ENCODE measurements at regions not wholly inside any gene's neighbourhood (a gene's known extent, or its start where the extent isn't known, plus 50 kb on each side); places are given as distances from the start of the nearest gene placed in this dataset.

DNA sequence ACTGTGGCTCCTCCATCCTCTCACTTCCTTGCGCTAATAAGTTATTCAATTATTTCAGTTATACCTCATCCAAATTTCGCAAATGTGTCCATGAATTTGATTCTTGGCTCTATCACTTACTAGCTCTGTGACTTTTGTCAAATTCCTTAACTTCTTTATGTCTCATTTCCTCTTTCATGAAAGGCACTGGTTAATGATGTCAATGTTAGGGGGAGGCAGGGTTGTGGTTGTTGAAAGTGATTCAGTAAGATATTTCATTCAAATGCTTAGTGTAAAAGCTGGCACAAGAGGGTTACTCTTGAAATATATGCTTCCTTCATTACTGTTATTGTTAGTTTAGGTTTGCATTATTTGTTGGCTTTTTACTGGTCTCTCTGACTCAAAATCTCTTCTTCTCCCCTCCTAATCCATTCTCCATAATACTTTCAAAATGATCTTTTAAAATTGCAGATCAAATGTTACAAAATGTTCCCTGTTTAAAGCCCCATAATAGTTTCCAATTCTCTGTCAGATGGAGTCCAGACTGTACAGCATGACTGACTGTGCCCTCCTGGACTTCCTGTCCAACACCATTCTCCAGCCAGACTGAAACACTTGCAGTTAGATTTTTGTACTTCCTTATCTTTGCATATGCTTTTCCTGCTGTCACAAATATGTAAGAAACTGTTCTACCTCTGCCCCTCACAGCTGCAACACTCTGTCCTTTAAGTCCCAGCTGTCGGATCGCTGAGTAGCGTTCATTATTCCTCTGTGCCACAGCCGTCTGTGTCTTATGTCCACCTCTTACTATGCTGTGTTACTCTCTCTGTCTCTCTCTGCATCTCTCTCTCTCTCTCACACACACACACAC is 510.6 kb upstream of the RAG2 start:
- peak; percentile 19 for DNase-seq

DNA sequence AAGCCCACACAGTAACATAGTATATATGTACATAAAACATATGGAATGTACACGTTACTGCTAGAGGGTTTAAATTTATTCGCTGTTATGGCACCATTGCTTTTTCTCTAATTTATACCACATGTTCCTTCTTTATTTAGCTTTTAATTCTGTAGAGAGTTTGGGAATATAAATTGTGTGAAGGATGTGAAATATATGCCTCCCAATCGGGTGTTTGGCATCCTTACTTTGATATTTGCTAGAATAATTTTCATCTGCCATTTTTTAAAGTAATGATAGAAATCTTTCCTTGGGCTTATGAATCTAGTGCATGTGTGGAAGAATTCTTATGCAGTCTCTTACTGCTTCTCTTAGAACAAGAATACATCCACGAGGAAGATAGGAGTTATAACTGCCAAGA is 509.8 kb upstream of the RAG2 start:
- DNase-seq: no peak

DNA sequence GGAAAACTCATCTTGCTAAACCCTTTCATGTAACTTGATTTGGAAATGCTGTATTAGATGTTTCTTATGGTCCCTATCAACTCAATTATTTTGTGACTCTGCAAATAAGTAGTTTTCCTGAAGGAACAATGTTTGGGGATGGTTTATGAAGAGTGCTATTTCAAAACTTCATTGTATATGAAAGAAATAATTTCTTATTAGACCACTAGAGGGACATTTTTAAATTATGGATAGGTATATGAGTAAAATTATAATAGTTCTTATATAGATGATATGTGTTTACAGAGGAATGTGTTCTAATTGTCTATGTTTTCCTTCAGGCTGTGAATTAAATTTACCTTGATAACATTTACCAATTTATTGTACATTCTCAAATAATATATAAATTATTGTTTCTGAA is 509.4 kb upstream of the RAG2 start:
- no peak for DNase-seq

DNA sequence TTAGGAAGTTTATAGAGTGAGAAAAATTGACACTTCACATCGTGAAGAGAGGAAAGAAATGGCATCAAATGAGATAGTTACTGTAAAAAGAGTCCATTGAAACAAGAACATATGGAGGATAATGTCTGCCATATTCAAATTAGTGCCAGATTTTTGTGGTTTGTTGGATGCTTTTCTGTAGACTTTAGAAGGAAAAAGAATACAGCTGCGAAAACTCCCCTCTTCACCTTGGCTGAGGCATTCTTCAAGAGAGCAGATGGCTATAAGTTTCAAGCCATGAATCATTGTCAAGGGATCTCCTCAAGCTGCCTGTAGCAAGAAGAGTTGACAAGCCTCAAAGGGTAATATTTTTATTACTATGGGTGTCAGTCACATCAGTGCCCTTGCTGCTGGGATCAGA is 507.4 kb upstream of the RAG2 start:
- DNase-seq: no peak

DNA sequence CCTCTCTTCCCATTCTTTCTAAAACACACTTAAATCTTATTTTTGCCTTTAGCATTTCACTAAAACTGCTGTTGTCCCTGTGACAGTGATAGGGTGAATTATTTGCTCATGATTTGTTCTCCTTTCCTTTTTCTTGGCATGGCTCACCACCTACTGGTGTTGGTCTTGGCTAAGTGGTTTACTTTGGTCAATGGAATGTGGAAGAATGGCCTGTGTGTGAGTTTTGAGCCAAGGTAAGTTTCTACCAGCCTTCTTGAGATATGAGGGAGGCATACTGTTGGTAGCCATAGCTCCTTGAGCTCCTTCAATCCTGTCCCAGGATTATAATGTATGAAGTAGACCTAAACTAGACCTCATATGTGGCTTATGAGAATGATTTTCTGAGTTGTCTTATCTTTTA is 506.3 kb upstream of the RAG2 start:
- no peak for DNase-seq

DNA sequence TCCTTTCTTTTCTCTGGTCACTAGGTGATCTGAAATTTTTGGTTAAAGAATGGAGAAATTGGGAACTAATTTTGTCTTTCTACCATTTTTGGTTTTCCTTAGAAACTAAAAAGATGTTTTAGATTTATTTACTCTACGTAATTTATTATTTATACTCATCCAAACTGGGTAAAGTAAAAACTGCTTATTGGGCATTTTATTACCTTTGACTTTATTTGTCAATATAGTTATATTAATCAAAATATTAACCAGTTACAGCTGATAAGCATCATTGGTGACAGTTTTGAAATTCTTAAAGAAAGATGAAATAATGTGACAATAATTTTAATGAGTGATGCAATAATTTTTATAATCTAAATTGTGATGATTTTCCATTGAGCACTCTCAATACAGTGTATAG is 502.0 kb upstream of the RAG2 start:
- DNase-seq: no peak

DNA sequence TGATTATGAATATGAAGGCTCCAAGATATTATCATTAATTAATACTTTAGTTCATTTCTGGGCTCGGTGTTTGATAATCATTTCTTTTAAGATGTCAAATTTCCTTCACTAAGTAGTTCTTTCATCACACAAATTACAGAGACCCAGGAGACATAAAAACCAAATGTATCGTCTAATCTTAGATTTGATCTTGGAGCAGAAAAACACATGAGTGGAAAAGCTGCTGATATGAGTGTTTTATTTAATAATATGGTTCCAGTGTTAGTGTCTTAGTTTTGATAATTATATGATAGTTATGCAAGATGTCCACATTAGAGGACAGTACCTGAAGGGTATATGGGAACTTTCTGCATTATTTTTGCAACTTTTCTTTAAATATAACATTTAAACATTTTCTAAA is 494.5 kb upstream of the RAG2 start:
- DNase-seq: no peak

DNA sequence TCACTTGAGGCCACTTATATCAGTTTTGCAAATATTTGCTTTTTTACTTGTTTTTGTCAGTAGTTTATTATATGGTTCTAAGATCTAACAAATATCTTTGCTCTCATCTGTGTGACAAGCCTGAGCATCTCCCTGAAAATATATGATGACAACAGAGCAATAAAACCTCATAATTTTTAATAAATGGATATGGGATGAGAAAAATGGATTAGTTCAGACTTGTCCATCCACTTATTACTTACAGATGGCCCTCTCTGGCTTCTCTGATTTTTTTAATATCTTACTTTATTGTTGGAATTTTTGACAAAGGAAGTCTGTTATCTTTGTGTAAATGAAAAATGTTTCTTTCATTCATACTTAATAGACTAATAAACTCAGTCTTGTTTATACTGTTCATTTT is 491.4 kb upstream of the RAG2 start:
- no peak for DNase-seq

DNA sequence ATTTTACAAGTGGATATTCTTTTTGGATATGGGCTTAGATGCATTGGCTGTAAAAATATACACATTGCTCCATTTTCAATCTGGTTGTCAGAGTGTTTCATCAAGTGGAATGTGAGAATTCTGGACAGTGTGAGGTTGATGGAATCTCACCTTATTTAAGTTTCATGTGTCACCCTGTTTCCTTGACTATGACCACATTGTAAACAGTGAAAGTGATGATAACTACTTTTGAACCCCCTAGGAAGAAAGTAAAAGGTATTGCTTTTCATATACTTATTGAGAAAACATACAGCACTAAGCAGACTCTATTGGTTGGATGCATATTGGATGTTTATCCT is 490.5 kb upstream of the RAG2 start:
- DNase-seq: no peak

DNA sequence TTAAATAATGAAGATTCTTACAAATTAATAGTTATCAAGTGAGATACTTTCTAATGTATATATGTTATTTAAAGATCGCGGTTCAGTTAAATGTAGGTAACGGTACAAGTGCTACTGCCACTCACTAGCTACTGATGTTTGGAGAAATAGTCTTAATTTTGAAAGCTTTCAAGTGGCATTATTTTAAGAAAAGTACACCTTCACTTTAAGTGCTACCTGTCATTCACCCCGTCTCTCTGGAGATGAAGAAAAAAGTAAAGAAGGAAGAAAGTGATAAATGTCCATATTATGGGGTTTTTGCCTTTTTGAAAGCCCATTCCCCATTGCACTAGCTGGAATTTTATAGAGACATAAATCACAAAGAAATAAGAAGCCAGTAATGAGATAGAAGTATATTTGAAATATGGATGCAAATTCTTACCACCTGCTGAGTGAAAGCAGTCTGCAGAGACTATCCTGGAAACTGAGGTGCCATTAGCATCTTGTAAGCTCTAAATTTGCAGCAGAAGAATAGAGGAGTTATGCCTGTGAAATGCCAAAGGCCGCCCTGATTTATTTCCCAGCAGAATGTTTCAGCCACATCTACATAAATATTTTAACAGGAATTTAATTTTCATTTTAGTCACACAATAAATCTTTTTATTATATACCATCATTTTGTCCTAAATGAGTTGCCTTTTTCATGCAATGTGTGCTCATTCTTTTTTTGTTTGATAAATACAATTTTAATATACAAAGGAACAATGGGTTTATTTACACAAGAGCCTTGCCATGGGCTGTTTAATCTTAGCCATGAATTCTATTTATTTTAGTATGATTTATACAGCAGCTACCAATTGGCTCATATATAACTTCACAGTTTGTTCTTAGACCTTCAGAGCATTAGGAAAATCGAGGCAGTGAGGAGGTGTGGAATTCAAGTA is 489.9 kb upstream of the RAG2 start:
- no peak for DNase-seq

DNA sequence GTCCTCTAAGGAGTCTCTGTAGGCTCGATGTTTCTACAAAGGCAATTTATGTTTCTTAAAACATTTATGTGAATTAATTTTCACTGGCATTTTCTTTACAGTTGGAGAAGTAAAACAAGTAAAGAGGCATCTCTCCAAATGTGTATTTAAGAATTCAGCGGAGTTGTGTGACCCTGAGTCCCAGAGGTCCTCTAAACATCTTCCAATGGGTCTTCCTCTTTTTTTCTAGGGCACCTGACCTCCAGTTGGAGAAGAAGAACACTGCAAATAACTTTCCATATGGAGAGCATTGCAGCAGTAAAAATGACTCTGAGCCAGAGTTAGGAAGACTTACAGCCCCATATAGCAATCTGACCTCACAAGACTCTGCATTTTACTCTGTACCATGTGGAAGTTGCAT is 480.5 kb upstream of the RAG2 start:
- DNase-seq: no peak

DNA sequence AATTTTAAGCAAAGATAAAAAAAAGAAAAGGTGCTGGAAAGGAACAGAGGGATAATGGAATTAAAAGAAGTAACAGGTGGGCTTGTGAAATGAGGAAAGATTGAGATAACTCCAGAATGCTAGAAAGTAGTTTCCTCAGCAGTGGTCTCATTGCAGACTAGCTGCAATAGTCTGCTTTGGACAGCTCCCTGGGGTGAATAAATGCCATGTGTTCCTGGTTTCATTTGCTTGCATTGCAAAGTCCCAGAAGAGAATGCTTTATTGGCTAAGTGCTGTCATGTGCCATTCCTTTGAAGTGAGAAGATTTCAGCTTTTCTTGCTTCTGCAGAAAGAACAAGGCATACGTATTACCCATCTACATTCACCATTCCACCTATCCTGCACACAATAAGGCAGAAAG is 478.8 kb upstream of the RAG2 start:
- no peak for DNase-seq

DNA sequence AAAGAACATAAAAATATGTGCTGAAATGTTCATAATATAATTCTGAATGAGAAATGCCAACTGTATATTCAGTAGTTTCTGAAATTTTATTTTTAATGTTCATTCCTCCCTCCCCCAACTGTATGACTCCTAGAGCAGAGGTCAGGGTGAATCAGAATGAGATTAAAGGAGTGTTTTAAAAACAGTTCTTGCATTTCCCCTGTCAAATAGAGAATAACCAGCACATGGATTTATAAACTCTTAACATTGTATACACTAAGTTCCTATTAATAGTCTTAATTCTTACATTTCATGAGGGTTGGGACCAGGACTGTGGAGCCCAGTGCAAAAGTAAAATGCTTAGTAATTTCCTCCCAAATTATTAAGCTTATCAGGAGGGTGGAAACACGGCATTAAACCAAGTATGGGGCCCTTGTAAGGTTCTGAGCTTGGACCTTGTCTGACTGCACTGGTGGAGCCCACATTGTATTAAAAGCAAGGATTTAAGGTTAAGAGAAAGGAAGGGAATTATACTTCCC is 474.6 kb upstream of the RAG2 start:
- DNase-seq: no peak

DNA sequence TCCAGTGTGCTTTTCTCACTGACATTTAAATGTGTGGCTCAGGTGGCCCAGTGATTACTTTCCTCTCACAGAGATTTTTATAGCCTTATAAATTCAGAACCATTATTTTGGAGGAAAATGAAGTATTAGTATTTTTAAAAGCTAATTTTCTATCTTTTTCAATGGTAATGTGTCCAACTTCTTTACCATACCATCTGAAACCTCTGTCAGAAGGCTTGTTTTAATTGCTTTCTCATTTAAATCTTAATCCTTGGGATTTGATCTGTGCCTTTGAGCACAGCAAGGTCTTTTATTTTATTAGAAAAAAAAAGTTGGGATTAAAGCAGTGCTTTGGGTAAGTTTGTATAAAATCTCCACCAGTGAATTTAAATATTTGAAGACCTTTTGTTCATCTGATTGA is 452.3 kb upstream of the RAG2 start:
- no peak for DNase-seq

DNA sequence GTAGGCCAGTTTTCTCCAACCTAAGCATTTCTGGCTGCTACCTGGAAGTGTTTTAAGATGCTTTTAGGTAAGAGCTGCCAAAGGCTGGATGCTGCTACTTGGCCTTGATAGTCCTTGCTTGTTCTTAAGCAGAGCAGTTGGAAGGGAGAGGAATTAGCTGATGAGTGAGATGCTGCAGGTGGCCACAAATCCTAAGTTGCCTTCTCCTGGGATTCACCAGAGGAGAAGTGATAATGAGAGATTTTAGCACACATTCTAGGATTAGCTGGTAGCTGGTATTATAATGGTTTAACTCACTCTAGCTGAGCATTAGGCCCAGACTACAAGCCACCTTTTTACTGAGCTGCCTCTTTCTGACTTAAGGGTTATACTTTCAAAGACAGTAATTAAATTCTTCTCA is 442.9 kb upstream of the RAG2 start:
- no peak for DNase-seq

DNA sequence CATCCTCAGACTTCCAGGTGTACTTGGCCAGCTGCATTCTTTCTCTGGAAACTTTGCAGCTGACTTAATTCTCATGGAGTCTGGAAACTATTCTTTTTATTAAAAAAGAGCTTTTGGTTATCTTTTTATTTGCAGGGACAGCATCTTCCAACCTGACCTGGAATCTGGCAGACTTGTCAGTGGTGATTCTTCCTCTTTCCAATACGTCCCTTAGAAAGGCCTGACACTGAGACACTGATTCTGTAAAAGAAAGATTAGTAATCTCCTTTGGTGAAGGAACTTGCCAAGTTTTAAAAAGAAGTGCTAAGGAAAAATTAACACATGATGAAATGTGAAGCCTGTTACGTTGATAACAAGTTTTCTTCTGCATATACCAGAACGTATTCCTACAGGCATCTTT is 440.9 kb upstream of the RAG2 start:
- DNase-seq: no peak

DNA sequence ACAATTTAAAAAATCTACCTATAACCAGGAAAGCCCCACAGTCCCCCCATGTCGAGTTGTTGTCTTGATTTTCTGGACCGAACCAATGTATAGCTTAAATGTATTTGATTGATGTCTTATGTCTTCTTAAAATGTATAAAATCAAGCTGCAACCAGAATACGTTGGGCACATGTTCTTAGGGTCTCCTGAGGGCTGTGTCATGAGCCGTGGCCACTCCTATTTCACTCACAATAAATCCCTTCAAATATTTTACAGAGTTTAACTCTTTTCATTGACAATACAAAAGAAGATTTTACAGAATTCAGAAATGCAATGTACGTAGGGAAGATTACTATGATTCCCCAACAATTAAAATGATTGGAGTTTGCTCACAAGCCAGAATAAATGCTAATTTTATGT is 428.7 kb upstream of the RAG2 start:
- DNase-seq: no peak

DNA sequence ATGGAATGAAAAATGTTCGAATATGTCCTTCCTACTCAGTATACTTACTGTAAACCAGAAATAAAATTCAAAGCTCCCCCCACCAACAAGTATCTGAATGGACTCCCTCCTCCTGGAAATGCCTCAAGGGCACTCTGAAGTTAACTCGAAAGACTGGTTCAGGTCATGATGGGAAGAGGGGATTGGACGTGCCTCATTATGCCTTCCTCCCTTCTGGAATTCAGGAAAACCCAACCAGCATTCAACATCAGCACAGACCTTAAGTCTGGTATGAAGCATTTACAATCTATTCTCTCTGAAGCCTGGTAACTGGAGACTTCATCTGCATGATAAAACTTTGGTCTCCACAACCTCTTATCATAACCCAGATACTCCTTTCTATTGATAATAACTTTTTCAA is 428.3 kb upstream of the RAG2 start:
- no peak for DNase-seq

DNA sequence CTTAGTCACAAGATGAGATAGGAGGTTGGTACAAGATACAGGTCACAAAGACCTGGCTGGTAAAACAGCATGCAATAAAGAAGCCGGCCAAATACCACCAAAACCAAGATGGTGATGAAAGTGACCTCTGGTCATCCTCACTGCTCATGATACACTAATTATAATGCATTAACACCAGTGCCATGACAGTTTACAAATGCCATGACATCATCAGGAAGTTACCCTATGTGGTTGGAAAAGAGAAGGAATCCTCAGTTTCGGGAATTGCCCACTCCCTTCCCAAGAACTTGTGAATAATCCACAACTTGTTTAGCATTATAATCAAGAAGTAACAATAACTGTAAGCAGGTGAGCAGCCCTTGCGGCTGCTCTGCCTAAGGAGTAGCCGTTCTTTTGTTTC is 408.5 kb upstream of the RAG2 start:
- DNase-seq: no peak

DNA sequence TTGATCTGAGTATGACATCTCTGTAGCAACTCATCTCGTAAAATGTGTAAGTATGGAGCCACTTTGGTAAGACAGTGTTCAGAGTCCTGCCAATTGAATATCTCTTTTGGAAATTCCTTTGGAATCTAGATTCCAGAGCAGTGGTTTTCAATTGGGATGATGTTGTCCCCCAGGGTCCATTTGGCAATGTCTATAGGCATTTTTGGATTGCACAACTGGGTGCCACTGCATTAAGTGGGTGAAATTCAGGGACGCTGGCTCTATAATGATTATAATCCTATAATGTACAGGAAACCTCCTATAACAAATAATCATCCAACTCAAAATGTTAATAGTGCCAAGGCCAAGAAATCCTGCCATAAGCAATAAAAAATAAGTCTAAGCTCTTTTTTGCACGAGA is 404.8 kb upstream of the RAG2 start:
- no peak for DNase-seq

DNA sequence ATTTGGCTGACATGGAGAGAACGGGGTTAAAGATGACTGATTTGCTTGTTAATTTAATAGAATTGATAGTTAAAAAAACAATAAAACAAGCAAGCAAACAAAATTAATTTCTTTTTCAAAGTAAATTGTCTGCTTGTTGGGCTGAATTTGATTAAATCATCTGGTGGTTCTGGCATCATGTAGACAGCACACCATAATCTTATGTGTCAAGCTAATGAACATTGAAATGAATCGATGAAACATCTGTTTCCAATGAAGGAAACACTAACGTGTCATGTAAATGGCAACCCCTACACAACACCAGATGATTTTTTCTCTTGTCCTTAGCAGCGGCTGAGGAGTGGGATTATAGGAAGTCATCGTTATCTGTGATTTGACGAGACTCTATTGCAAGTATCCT is 399.6 kb upstream of the RAG2 start:
- DNase-seq: no peak

DNA sequence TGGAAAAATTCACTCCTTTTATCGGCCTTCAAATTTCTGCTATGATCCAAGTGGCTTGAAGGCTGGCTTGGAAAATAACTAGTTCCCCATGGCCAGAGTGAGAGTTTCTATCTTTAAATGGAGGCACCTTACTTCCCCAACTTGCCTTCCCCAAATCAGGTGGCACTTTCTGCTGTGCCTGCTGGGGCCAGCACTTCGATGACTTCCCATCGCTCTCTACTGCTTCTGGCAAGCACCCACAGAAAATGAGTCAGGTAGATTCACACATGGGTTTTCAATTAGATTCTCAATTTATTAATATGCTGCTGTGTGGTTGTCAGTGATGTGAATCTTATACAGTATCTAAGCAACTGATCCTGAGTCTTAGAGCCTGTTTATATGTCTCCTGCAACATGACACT is 398.8 kb upstream of the RAG2 start:
- no peak for DNase-seq

DNA sequence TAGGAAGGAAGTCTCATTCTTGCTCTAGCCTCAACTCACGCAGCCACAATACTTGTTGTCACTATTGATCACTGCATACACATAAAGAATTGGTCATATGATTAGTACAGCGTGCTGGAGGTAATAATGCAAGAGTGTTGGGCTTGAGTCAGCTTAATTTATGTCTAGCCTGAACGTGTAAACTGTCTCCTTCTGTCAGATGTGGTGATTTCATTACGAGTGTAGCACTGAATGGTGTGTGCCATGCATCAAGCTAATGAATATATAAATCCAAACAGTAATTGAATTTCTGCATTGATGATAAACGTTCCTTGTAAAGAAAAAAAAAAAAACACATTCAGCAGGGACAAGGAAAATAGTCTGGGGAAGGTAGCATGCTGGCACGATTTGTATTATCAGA is 396.2 kb upstream of the RAG2 start:
- no peak for DNase-seq

DNA sequence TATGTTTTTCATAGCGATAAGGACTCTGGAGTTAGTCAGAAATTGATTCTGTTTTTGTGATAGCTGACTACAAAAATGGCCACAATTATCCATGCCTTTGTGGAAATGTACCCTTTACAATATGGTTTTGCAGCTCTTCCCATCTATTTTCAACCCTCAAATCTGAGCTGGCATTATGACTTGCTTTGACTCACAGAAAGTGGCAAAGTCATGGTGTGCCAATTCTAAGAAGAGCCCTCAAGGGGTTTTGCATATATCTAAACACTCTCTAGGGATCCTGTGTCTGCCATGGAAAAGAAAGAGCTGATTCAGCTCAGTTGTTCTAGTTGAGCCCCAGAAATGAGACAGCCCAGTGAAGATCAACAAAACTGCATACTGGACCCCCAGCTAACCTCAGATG is 390.5 kb upstream of the RAG2 start:
- no peak for DNase-seq

Measured in fibroblast of skin of back (primary cell).